HG03139 (cell line): ENCODE measurements at regions not wholly inside any gene's neighbourhood (a gene's known extent, or its start where the extent isn't known, plus 50 kb on each side); places are given as distances from the start of the nearest gene placed in this dataset.

Source experiments
- ATAC-seq: cut with Tn5 transposase; IDR thresholded peaks from one replicate; pipeline ENCODE4 v1.9.1; 2021; ENCODE audit not compliant: unreplicated experiment

- no peak for ATAC-seq
These were observed 1045.7 kb downstream of the C4orf33 start for GRCh38 chr4:130141651-130142050.

- no peak for ATAC-seq
These were observed 1047.7 kb downstream of the C4orf33 start for GRCh38 chr4:130143656-130144055.

- ATAC-seq, result no peak
These were observed 1050.8 kb downstream of the C4orf33 start for GRCh38 chr4:130146773-130147172.

- no peak for ATAC-seq
These were observed 1051.7 kb downstream of the C4orf33 start for GRCh38 chr4:130147641-130148040.

- no peak for ATAC-seq
These were observed 1058.9 kb downstream of the C4orf33 start for GRCh38 chr4:130154901-130155300.

GRCh38 chr4:130163701-130164100 is 1067.7 kb downstream of the C4orf33 start:
- no peak for ATAC-seq

- no peak for ATAC-seq
These were observed 1069.4 kb downstream of the C4orf33 start for GRCh38 chr4:130165381-130165780.

GRCh38 chr4:130172156-130172555 is 1076.2 kb downstream of the C4orf33 start:
- no peak for ATAC-seq

- ATAC-seq, result no peak
These were observed 1082.2 kb downstream of the C4orf33 start for GRCh38 chr4:130178106-130178505.

GRCh38 chr4:130183096-130183495 is 1087.1 kb downstream of the C4orf33 start:
- no peak for ATAC-seq

- ATAC-seq, result no peak
These were observed 1087.8 kb downstream of the C4orf33 start for GRCh38 chr4:130183766-130184165.

GRCh38 chr4:130185123-130185522 is 1089.2 kb downstream of the C4orf33 start:
- ATAC-seq, result no peak

GRCh38 chr4:130186931-130187330 is 1091.0 kb downstream of the C4orf33 start:
- ATAC-seq, result no peak

- ATAC-seq, result no peak
These were observed 1091.6 kb downstream of the C4orf33 start for GRCh38 chr4:130187587-130187986.

- no peak for ATAC-seq
These were observed 1096.8 kb downstream of the C4orf33 start for GRCh38 chr4:130192787-130193186.

- no peak for ATAC-seq
These were observed 1102.0 kb downstream of the C4orf33 start for GRCh38 chr4:130197946-130198345.

GRCh38 chr4:130203571-130203970 is 1107.6 kb downstream of the C4orf33 start:
- no peak for ATAC-seq

GRCh38 chr4:130210864-130211263 is 1114.9 kb downstream of the C4orf33 start:
- ATAC-seq, result no peak

GRCh38 chr4:130214268-130214667 is 1118.3 kb downstream of the C4orf33 start:
- no peak for ATAC-seq

- ATAC-seq, result peak; percentile 99
These were observed 1137.6 kb downstream of the C4orf33 start for GRCh38 chr4:130233377-130234047.

- ATAC-seq, result no peak
These were observed 1142.2 kb downstream of the C4orf33 start for GRCh38 chr4:130238121-130238520.

- no peak for ATAC-seq
These were observed 1153.0 kb downstream of the C4orf33 start for GRCh38 chr4:130249002-130249401.

- ATAC-seq, result no peak
These were observed 1161.3 kb downstream of the C4orf33 start for GRCh38 chr4:130257271-130257670.
